ENCODE measurements at regions not wholly inside any gene's neighbourhood (a gene's known extent, or its start where the extent isn't known, plus 50 kb on each side); places are given as distances from the start of the nearest gene placed in this dataset.
A peak's percentile ranks its signal among the peaks of the same experiment; 100 is the strongest.
"Not testable (repeated sequence)": the region's sequence is repeated elsewhere in the genome, so short reads cannot be mapped to it uniquely, and the experiment has no call there.

DNA sequence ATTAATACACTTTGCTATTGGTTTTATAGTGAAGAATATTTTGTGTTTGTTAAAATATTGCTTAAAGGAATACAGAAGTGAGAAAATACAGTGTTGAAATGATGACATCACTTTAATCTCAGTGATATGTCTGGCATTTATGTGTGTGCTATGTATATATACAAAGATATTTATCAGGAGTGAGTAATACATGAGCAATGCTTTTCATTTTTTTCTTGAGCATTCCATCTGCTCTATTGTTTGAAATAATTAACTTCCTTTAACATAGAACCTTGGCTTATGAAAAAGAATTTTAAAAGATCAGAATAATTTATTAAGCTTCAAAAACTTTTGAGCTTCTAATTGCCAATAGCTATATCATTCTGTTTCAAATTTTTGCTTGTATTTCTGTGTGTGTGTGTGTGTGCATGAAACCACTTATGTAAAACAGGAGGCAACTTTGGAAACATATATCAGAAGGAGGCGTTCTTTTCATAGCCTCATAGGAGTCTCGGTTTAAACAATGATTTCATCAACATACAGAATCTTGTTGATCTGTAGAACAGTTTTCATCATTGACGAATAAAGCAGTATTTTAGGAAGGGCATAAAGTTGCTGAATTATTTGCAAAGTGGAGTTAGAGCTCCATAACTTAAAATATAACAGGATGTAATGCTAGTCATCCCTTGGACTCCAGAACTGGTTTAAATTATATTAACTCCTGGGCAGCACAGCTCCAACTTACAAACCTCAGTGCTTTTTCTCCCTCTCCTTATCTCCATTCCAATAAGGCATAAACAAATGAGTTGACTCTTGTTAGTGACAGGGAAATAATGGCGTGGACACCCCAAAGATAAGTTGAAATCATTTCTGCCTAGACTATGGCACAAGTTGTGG is 228.4 kb upstream of the DGKB start:
- Mint-ChIP-seq H3K27me3 (ENCODE audit: low read depth) (no peaks in the 10 kb centered on the region), H3K9me3 (no peaks in the 10 kb centered on the region), H3K4me3 (no peak overlapping the region), H3K36me3 (no peaks in the 10 kb centered on the region), H3K4me1 (peaks cover 18% of the 10 kb centered on the region), H3K27ac (no peak overlapping the region)
- DNase-seq (ENCODE audit: low spot score), result no peak
- ChIA-PET CTCF (no interaction called here), POLR2A (no interaction called here)
- no peak for TF ChIP-seq PREB (CRISPR knock-in tag; IDR thresholded peaks at IDR 0.05; ENCODE audit: borderline replicate concordance)
- no peak for TF ChIP-seq ESRRA (CRISPR knock-in tag; IDR thresholded peaks at IDR 0.05; ENCODE audit: borderline replicate concordance)
- TF ChIP-seq SMAD3 (CRISPR knock-in tag; IDR thresholded peaks at IDR 0.05; ENCODE audit: borderline replicate concordance), result no peak
- no peak for TF ChIP-seq ZNF317 (CRISPR knock-in tag; IDR thresholded peaks at IDR 0.05; ENCODE audit: borderline replicate concordance, low read depth)
- TF ChIP-seq HMGA2 (CRISPR knock-in tag; IDR thresholded peaks at IDR 0.05), result no peak
- no peak for TF ChIP-seq SP1 (CRISPR knock-in tag; conservative IDR thresholded peaks at IDR 0.05)
- no peak for TF ChIP-seq PRRX2 (CRISPR knock-in tag; IDR thresholded peaks at IDR 0.05)
- TF ChIP-seq, protein P1, sequence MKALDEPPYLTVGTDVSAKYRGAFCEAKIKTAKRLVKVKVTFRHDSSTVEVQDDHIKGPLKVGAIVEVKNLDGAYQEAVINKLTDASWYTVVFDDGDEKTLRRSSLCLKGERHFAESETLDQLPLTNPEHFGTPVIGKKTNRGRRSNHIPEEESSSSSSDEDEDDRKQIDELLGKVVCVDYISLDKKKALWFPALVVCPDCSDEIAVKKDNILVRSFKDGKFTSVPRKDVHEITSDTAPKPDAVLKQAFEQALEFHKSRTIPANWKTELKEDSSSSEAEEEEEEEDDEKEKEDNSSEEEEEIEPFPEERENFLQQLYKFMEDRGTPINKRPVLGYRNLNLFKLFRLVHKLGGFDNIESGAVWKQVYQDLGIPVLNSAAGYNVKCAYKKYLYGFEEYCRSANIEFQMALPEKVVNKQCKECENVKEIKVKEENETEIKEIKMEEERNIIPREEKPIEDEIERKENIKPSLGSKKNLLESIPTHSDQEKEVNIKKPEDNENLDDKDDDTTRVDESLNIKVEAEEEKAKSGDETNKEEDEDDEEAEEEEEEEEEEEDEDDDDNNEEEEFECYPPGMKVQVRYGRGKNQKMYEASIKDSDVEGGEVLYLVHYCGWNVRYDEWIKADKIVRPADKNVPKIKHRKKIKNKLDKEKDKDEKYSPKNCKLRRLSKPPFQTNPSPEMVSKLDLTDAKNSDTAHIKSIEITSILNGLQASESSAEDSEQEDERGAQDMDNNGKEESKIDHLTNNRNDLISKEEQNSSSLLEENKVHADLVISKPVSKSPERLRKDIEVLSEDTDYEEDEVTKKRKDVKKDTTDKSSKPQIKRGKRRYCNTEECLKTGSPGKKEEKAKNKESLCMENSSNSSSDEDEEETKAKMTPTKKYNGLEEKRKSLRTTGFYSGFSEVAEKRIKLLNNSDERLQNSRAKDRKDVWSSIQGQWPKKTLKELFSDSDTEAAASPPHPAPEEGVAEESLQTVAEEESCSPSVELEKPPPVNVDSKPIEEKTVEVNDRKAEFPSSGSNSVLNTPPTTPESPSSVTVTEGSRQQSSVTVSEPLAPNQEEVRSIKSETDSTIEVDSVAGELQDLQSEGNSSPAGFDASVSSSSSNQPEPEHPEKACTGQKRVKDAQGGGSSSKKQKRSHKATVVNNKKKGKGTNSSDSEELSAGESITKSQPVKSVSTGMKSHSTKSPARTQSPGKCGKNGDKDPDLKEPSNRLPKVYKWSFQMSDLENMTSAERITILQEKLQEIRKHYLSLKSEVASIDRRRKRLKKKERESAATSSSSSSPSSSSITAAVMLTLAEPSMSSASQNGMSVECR (CRISPR knock-in tag; IDR thresholded peaks at IDR 0.05; ENCODE audit: borderline replicate concordance), result no peak
- no peak for TF ChIP-seq ATF3 (CRISPR knock-in tag; conservative IDR thresholded peaks at IDR 0.05)
- no peak for ATAC-seq

DNA sequence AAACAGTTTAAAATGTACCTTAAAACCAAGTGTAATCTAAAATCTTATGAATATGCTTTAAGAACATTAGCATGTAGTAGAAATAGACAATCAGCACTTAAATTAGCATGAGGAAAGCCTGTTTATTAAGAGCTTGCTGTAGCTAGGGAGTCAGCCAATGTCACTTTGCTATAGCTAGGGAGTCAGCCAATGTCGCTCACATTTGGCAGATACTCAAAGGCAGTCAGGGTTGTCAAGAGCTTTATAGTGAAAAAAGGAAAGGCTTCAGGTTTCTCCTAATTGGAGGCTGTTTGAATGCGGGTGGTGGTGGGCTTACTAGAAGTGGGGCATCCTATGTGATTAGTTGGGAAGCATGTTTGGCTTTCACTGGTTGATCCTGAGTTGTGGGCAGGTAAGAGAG is 226.2 kb upstream of the DGKB start:
- peaks cover 18% of the 10 kb centered on the region for H3K4me1 Mint-ChIP-seq
- DNase-seq (ENCODE audit: low spot score), result no peak
- H3K36me3 Mint-ChIP-seq, result no peaks in the 10 kb centered on the region
- no peak for ATAC-seq
- TF ChIP-seq JUN (CRISPR knock-in tag; IDR thresholded peaks at IDR 0.05), result no peak
- TF ChIP-seq TCF7 (CRISPR knock-in tag; IDR thresholded peaks at IDR 0.05; ENCODE audit: low read depth), result no peak
- TF ChIP-seq GABPB1 (CRISPR knock-in tag; IDR thresholded peaks at IDR 0.05), result no peak
- H3K27me3 Mint-ChIP-seq (ENCODE audit: low read depth), result no peaks in the 10 kb centered on the region
- H3K4me3 Mint-ChIP-seq, result no peak overlapping the region
- ChIA-PET POLR2A (no interaction called here), CTCF (no interaction called here)
- H3K27ac Mint-ChIP-seq, result no peak overlapping the region
- H3K9me3 Mint-ChIP-seq, result no peaks in the 10 kb centered on the region

DNA sequence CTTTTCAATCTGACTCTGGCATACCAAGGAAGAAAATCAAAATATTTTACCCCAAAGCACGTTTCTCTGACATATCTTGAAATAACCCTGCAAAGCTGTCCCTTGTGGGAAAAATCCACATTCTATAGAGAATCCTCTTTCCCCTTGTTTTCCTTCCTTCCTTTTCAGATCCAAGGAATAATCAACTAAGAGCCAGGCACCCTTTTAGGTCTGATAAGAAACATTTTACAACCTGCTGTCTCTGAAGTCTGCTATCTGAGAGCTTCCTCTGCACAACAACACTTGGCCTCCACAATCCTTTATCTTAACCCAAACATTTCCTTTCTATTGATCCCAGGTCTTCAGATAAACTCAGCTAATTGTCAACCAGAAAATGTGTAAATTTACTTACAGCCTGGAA is 224.1 kb upstream of the DGKB start:
- Mint-ChIP-seq H3K27ac (peak overlapping the region; percentile 32; the same call in 1 of the 2 replicates), H3K4me1 (peaks cover 18% of the 10 kb centered on the region)
- CTCF ChIA-PET, result interaction anchor here (1.0 kb wide), 1 partner anchor 111 kb away, joined by 3 read pairs; no protein-coding TSS in a partner anchor
- DNase-seq (ENCODE audit: low spot score); ATAC-seq; H3K9me3 Mint-ChIP-seq; POLR2A ChIA-PET; H3K36me3 Mint-ChIP-seq; H3K4me3 Mint-ChIP-seq; H3K27me3 Mint-ChIP-seq (ENCODE audit: low read depth): not testable (repeated sequence)

DNA sequence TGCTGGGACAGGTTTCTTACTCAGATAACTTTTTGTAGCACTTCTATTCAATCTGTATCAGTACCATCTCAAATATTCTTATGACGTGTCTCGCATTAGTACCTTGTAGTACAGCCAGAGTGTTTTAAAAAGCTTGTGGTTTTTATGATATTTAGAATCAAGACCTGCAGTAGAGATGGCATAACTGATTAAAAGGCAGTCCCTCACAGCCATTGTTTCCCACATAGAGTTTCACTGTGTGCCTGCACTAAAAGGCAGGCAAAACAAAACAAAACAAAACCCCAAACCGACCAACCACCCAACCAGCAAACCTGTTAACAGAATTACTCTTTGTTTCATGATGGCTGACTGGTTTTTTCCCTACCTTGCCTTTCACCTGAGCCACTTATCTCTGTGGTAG is 221.3 kb upstream of the DGKB start:
- Mint-ChIP-seq H3K4me3 (no peak overlapping the region), H3K4me1 (peaks cover 16% of the 10 kb centered on the region), H3K36me3 (no peaks in the 10 kb centered on the region), H3K9me3 (peaks cover 15% of the 10 kb centered on the region), H3K27me3 (ENCODE audit: low read depth) (no peaks in the 10 kb centered on the region), H3K27ac (no peak overlapping the region)
- no peak for DNase-seq (ENCODE audit: low spot score)
- POLR2A ChIA-PET, result no interaction called here
- no peak for ATAC-seq
- CTCF ChIA-PET, result no interaction called here
- TF ChIP-seq, protein P2, sequence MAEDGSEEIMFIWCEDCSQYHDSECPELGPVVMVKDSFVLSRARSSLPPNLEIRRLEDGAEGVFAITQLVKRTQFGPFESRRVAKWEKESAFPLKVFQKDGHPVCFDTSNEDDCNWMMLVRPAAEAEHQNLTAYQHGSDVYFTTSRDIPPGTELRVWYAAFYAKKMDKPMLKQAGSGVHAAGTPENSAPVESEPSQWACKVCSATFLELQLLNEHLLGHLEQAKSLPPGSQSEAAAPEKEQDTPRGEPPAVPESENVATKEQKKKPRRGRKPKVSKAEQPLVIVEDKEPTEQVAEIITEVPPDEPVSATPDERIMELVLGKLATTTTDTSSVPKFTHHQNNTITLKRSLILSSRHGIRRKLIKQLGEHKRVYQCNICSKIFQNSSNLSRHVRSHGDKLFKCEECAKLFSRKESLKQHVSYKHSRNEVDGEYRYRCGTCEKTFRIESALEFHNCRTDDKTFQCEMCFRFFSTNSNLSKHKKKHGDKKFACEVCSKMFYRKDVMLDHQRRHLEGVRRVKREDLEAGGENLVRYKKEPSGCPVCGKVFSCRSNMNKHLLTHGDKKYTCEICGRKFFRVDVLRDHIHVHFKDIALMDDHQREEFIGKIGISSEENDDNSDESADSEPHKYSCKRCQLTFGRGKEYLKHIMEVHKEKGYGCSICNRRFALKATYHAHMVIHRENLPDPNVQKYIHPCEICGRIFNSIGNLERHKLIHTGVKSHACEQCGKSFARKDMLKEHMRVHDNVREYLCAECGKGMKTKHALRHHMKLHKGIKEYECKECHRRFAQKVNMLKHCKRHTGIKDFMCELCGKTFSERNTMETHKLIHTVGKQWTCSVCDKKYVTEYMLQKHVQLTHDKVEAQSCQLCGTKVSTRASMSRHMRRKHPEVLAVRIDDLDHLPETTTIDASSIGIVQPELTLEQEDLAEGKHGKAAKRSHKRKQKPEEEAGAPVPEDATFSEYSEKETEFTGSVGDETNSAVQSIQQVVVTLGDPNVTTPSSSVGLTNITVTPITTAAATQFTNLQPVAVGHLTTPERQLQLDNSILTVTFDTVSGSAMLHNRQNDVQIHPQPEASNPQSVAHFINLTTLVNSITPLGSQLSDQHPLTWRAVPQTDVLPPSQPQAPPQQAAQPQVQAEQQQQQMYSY (CRISPR knock-in tag; IDR thresholded peaks at IDR 0.05), result no peak
- TF ChIP-seq ZBTB21 (CRISPR knock-in tag; IDR thresholded peaks at IDR 0.05; ENCODE audit: borderline replicate concordance), result no peak
- TF ChIP-seq ZNF425 (CRISPR knock-in tag; conservative IDR thresholded peaks at IDR 0.05), result no peak
- no peak for TF ChIP-seq JAZF1 (CRISPR knock-in tag; IDR thresholded peaks at IDR 0.05)
- TF ChIP-seq SOX15 (CRISPR knock-in tag; IDR thresholded peaks at IDR 0.05), result no peak
